H1 (cell line): ENCODE measurements at regions not wholly inside any gene's neighbourhood (a gene's known extent, or its start where the extent isn't known, plus 50 kb on each side); places are given as distances from the start of the nearest gene placed in this dataset.

Experiments used
- CTCF ChIA-PET: fragments of 300-600 bp; sonication (Branson Sonifier 250); formaldehyde crosslinking; loops from one replicate; lab custom pipeline; 2021; ENCODE audit not compliant: partially characterized antibody; lab: Charles Lee
- POLR2A ChIA-PET: fragments of 300-600 bp; sonication (Branson Sonifier 250); formaldehyde crosslinking; loops from one replicate; lab custom pipeline; 2021; ENCODE audit warnings: inconsistent platforms; ENCODE audit not compliant: partially characterized antibody; lab: Charles Lee
- DNase-seq, 2 experiments: peaks; one replicate each; pipeline versions ENCODE4 v3.0.0 to v3.0.0-alpha.2; 2010 to 2022; ENCODE audit warnings: low spot score in 2 of 2, low read depth in 1 of 2, mixed read lengths in 1 of 2
- FAIRE-seq: peaks from 2 replicates; lab custom pipeline; 2011; peaks lifted over from hg19 to GRCh38; lab: Jason Lieb, UNC
- H2AFZ ChIP-seq: 2 replicates; pipeline ENCODE4 v1.8.1; 2012; ENCODE audit warnings: low read length, inconsistent platforms
- H2AK5ac ChIP-seq: 2 replicates; pipeline ENCODE4 v1.6.1; 2013; ENCODE audit warnings: low read depth, low read length
- H2BK120ac ChIP-seq: replicated peaks from 2 replicates; pipeline ENCODE3; 2013; ENCODE audit warnings: low read depth, low read length, inconsistent platforms
- H2BK12ac ChIP-seq: 2 replicates; pipeline ENCODE4 v1.6.1; 2013; ENCODE audit warnings: low read depth, low read length
- H2BK15ac ChIP-seq: 2 replicates; pipeline ENCODE4 v1.6.1; 2013; ENCODE audit warnings: low read length
- H2BK20ac ChIP-seq: 2 replicates; pipeline ENCODE4 v1.6.1; 2013; ENCODE audit warnings: low read length
- H2BK5ac ChIP-seq: 2 replicates; pipeline ENCODE4 v1.6.1; 2013; ENCODE audit warnings: low read depth, low read length
- H3K14ac ChIP-seq: 2 replicates; pipeline ENCODE4 v1.6.1; 2013; ENCODE audit warnings: inconsistent platforms; ENCODE audit not compliant: insufficient read length
- H3K18ac ChIP-seq: 2 replicates; pipeline ENCODE4 v1.6.1; 2013; ENCODE audit warnings: low read length; ENCODE audit errors: extremely low read depth
- H3K23ac ChIP-seq: 2 replicates; pipeline ENCODE4 v1.6.1; 2013; ENCODE audit warnings: inconsistent platforms; ENCODE audit not compliant: insufficient read length
- H3K23me2 ChIP-seq: 2 replicates; pipeline ENCODE4 v1.6.1; 2013; ENCODE audit warnings: low read depth, low read length
- H3K27ac ChIP-seq: 2 replicates; pipeline ENCODE4 v1.6.1; 2011; ENCODE audit warnings: low read depth, low read length, inconsistent platforms
- H3K27me3 ChIP-seq, 4 experiments: replicated peaks in 1 of 4; 1 replicate in 1 of 4; 2 replicates in 3 of 4; pipeline versions ENCODE4 v1.6.1 to v1.8.1; 2011 to 2013; ENCODE audit warnings: low read length in 3 of 4, mild to moderate bottlenecking in 3 of 4, inconsistent platforms in 2 of 4, mixed read lengths in 2 of 4, moderate library complexity in 1 of 4; ENCODE audit not compliant: control insufficient read depth in 3 of 4, insufficient read depth in 3 of 4; ENCODE audit errors: extremely low read depth in 1 of 4
- H3K36me3 ChIP-seq, 4 experiments: 2 replicates each; pipeline versions ENCODE4 v1.6.1 to v1.8.1; 2011 to 2013; ENCODE audit warnings: mild to moderate bottlenecking in 4 of 4, low read length in 3 of 4, moderate library complexity in 2 of 4, control low read depth in 1 of 4, inconsistent platforms in 1 of 4; ENCODE audit not compliant: insufficient read depth in 4 of 4, control insufficient read depth in 2 of 4
- H3K4ac ChIP-seq: replicated peaks from 2 replicates; pipeline ENCODE3; 2013; ENCODE audit warnings: low read length, low read depth, mixed read lengths, inconsistent platforms; ENCODE audit not compliant: insufficient read length
- H3K4me1 ChIP-seq, 4 experiments: replicated peaks in 1 of 4; 1 replicate in 1 of 4; 2 replicates in 3 of 4; pipeline versions ENCODE4 v1.6.1 to v1.8.1; 2011 to 2013; ENCODE audit warnings: low read length in 3 of 4, inconsistent platforms in 2 of 4, mixed read lengths in 1 of 4; ENCODE audit not compliant: insufficient read depth in 4 of 4, control insufficient read depth in 3 of 4
- H3K4me2 ChIP-seq, 2 experiments: 2 replicates each; pipeline versions ENCODE4 v1.6.1 to v1.8.1; 2011 to 2013; ENCODE audit warnings: low read depth in 2 of 2, low read length in 2 of 2, control low read depth in 1 of 2, inconsistent platforms in 1 of 2, mild to moderate bottlenecking in 1 of 2; ENCODE audit not compliant: insufficient read depth in 1 of 2
- H3K4me3 ChIP-seq, 4 experiments: fragments of 200-600, 300-600 bp in 1 of 4; sonication (generic), shearing (Covaris generic), sonication (Bioruptor Twin) in 1 of 4; 2 replicates each; pipeline versions ENCODE4 v1.5.1 to v1.8.1; 2011 to 2016; ENCODE audit warnings: low read length in 4 of 4, low read depth in 3 of 4, control low read depth in 2 of 4, inconsistent platforms in 2 of 4, mild to moderate bottlenecking in 2 of 4, mixed read lengths in 1 of 4, moderate library complexity in 1 of 4; ENCODE audit not compliant: insufficient read depth in 2 of 4; ENCODE audit errors: extremely low read depth in 1 of 4
- H3K56ac ChIP-seq: replicated peaks from 2 replicates; pipeline ENCODE3; 2013; ENCODE audit warnings: low read depth, mild to moderate bottlenecking, mixed read lengths, low read length, inconsistent platforms; ENCODE audit not compliant: insufficient read length
- H3K79me1 ChIP-seq: 2 replicates; pipeline ENCODE4 v1.6.1; 2013; ENCODE audit warnings: low read depth, low read length, control low read depth
- H3K79me2 ChIP-seq, 2 experiments: 2 replicates each; pipeline versions ENCODE4 v1.6.1 to v1.8.1; 2012 to 2013; ENCODE audit warnings: low read length in 2 of 2, mild to moderate bottlenecking in 2 of 2, inconsistent platforms in 1 of 2; ENCODE audit not compliant: insufficient read depth in 2 of 2, control insufficient read depth in 1 of 2
- H3K9ac ChIP-seq, 4 experiments: replicated peaks in 1 of 4; 1 replicate in 1 of 4; 2 replicates in 3 of 4; pipeline versions ENCODE4 v1.6.1 to v1.8.1; 2011 to 2013; ENCODE audit warnings: low read depth in 3 of 4, low read length in 3 of 4, control low read depth in 2 of 4, mild to moderate bottlenecking in 2 of 4, moderate library complexity in 2 of 4, inconsistent platforms in 1 of 4; ENCODE audit errors: extremely low read depth in 1 of 4
- H3K9me3 ChIP-seq, 2 experiments: 2 replicates each; pipeline versions ENCODE4 v1.6.1 to v1.8.1; 2012 to 2013; ENCODE audit warnings: mild to moderate bottlenecking in 2 of 2, moderate library complexity in 2 of 2, control low read depth in 1 of 2, inconsistent platforms in 1 of 2, low read depth in 1 of 2, low read length in 1 of 2, mixed read lengths in 1 of 2; ENCODE audit not compliant: insufficient read depth in 2 of 2
- H4K20me1 ChIP-seq, 2 experiments: replicated peaks in 1 of 2; 2 replicates each; pipeline versions ENCODE3 to v1.8.1; 2011 to 2013; ENCODE audit warnings: inconsistent platforms in 2 of 2, low read length in 2 of 2, mild to moderate bottlenecking in 1 of 2; ENCODE audit not compliant: insufficient read depth in 2 of 2, control insufficient read depth in 1 of 2
- H4K5ac ChIP-seq: 2 replicates; pipeline ENCODE4 v1.6.1; 2013; ENCODE audit warnings: low read length, low read depth, mixed read lengths, inconsistent platforms; ENCODE audit not compliant: insufficient read length
- H4K8ac ChIP-seq: 2 replicates; pipeline ENCODE4 v1.8.0; 2013; ENCODE audit warnings: mild to moderate bottlenecking, moderate library complexity, low read length, inconsistent platforms; ENCODE audit not compliant: insufficient read depth; ENCODE audit errors: extremely low read depth
- H4K91ac ChIP-seq: replicated peaks from 2 replicates; pipeline ENCODE3; 2013; ENCODE audit warnings: low read length, mixed read lengths, inconsistent platforms; ENCODE audit not compliant: insufficient read length
- CHD1 ChIP-seq: IDR thresholded peaks from 2 replicates; pipeline ENCODE4 v1.6.1; 2012; ENCODE audit warnings: low read depth, low read length, improper control_type of control experiment
- JUND ChIP-seq: IDR thresholded peaks from 2 replicates; pipeline ENCODE4 v1.6.1; 2011; ENCODE audit warnings: mild to moderate bottlenecking, improper control_type of control experiment, low read length
- KDM5A ChIP-seq: fragments of 200-600 bp; IDR thresholded peaks from 2 replicates; pipeline ENCODE4 v1.7.1; 2012; ENCODE audit warnings: mild to moderate bottlenecking, low read length, inconsistent platforms, mixed read lengths
- PHF8 ChIP-seq: fragments of 200-600 bp; sonication (generic); conservative IDR thresholded peaks from 2 replicates; pipeline ENCODE4 v1.7.1; 2012; ENCODE audit warnings: low read depth, mild to moderate bottlenecking, inconsistent platforms, low read length, moderate library complexity
- POU5F1 ChIP-seq: IDR thresholded peaks from 2 replicates; pipeline ENCODE4 v1.6.1; 2011; ENCODE audit warnings: low read depth, mild to moderate bottlenecking, low read length, moderate library complexity
- SAP30 ChIP-seq: fragments of 300-600 bp; sonication (generic); IDR thresholded peaks from 2 replicates; pipeline ENCODE4 v1.7.1; 2012; ENCODE audit warnings: low read length, moderate library complexity, mild to moderate bottlenecking, inconsistent platforms; ENCODE audit not compliant: insufficient read depth, insufficient replicate concordance
- SIN3A ChIP-seq, 2 experiments: IDR thresholded peaks in 1 of 2; conservative IDR thresholded peaks in 1 of 2; 2 replicates each; pipeline ENCODE4 v1.6.1; 2011 to 2012; ENCODE audit warnings: low read length in 2 of 2, improper control_type of control experiment in 1 of 2, low read depth in 1 of 2, mild to moderate bottlenecking in 1 of 2
- SRF ChIP-seq: IDR thresholded peaks from 2 replicates; pipeline ENCODE4 v1.6.1; 2011; ENCODE audit warnings: mild to moderate bottlenecking, low read depth, low read length, moderate library complexity
- WGBS, 2 experiments: shearing (Covaris generic) in 1 of 2; methylation state at CpG; one replicate each; pipeline versions ENCODE4 v1.1.6 to v1.1.7; 2013 to 2015; ENCODE audit warnings: low lambda C conversion rate in 2 of 2, mixed read lengths in 2 of 2, inconsistent platforms in 1 of 2, low coverage in 1 of 2, missing lambda C conversion rate in 1 of 2; ENCODE audit not compliant: insufficient replicate concordance in 2 of 2, insufficient coverage in 1 of 2, insufficient read length in 1 of 2; ENCODE audit errors: extremely low coverage in 1 of 2, missing lambda C conversion rate in 1 of 2; 5-methylcytosine and 5-hydroxymethylcytosine counted together
- TF ChIP-seq, protein P1 (sequence below), 3 experiments: IDR thresholded peaks; 1 replicate in 2 of 3; 2 replicates in 1 of 3; pipeline versions ENCODE4 v1.5.1 to v1.6.1; 2011; ENCODE audit warnings: low read length in 3 of 3, mild to moderate bottlenecking in 3 of 3, inconsistent platforms in 2 of 3, low read depth in 1 of 3, moderate library complexity in 1 of 3; ENCODE audit not compliant: insufficient read depth in 1 of 3; ENCODE audit errors: control extremely low read depth in 1 of 3

DNA sequence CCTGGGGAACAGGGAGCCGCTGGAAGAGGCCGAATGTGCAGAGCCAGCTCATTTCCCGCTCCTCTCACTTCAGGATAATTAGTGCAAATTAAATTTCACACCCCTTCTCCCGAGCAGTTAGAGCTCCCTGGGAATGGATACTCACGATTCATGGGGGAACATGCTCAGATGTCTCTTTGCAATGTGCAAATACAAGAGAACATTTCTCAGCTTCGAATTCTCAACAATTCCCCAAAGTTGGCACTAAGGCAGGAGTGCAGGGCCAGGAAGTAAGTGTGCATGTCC, 54.9 kb downstream of the CAMK2N1 start:
- no peaks in the 10 kb centered on the region for H3K9me3 ChIP-seq
- H3K27me3 ChIP-seq: peaks cover 0 to 7% (median under 1%) of the 10 kb centered on the region in 4 experiments; a peak in 3 of 7 replicates
- no peak overlapping the region for H4K91ac ChIP-seq
- POLR2A ChIA-PET: interaction anchor here (0.9 to 1.4 kb wide), 5 partner anchors 8 to 64 kb away, joined by 3 to 5 read pairs (median 3); no protein-coding TSS in a partner anchor
- H2BK12ac ChIP-seq: no peak overlapping the region
- H3K23ac ChIP-seq: no peak overlapping the region
- 76% methylated on average over 6 of the region's 6 CpGs; no CpG with 5 or more reads in 1 of the 2 experiments for WGBS, 2 experiments
- no peak overlapping the region for H3K4ac ChIP-seq
- no peak overlapping the region for H3K27ac ChIP-seq
- no peak overlapping the region for H3K4me3 ChIP-seq
- CTCF ChIA-PET: interaction anchor here (0.6 to 8.5 kb wide), 63 partner anchors 8 to 624 kb away, joined by 3 to 63 read pairs (median 4); partner anchors contain the start of gene VWA5B1
- no peak overlapping the region; the same call in 1 of the 2 replicates for H3K18ac ChIP-seq
- H3K4me1 ChIP-seq: peaks cover 0 to 6% (median 0%) of the 10 kb centered on the region in 4 experiments; a peak in 2 of 7 replicates
- 0 out of 2 replicates have a peak overlapping the region, but pooled peaks have one; percentile 61 for H2BK15ac ChIP-seq
- no peak overlapping the region for H2BK20ac ChIP-seq
- no peak overlapping the region for H2BK5ac ChIP-seq
- no peaks in the 10 kb centered on the region for H3K36me3 ChIP-seq
- no peaks in the 10 kb centered on the region for H3K79me1 ChIP-seq
- no peaks in the 10 kb centered on the region for H4K20me1 ChIP-seq
- H2AK5ac ChIP-seq: no peak overlapping the region
- H3K9ac ChIP-seq: no peak overlapping the region
- no peak for FAIRE-seq
- H3K56ac ChIP-seq: no peak overlapping the region
- DNase-seq: no peak
- H3K4me2 ChIP-seq: 0 out of 4 replicates have a peak overlapping the region, but pooled peaks of 1 of the 2 experiments have one; percentile 0
- H4K5ac ChIP-seq: no peak overlapping the region
- no peak overlapping the region for H2AFZ ChIP-seq
- no peak overlapping the region for H3K14ac ChIP-seq
- H3K79me2 ChIP-seq: no peaks in the 10 kb centered on the region
- H4K8ac ChIP-seq: peak overlapping the region; percentile 12; the same call in 1 of the 2 replicates
- no peak overlapping the region for H2BK120ac ChIP-seq
- no peaks in the 10 kb centered on the region for H3K23me2 ChIP-seq
- TF ChIP-seq POU5F1: no peak
- no peak for TF ChIP-seq SRF
- no peak for TF ChIP-seq SAP30
- TF ChIP-seq, protein P1, sequence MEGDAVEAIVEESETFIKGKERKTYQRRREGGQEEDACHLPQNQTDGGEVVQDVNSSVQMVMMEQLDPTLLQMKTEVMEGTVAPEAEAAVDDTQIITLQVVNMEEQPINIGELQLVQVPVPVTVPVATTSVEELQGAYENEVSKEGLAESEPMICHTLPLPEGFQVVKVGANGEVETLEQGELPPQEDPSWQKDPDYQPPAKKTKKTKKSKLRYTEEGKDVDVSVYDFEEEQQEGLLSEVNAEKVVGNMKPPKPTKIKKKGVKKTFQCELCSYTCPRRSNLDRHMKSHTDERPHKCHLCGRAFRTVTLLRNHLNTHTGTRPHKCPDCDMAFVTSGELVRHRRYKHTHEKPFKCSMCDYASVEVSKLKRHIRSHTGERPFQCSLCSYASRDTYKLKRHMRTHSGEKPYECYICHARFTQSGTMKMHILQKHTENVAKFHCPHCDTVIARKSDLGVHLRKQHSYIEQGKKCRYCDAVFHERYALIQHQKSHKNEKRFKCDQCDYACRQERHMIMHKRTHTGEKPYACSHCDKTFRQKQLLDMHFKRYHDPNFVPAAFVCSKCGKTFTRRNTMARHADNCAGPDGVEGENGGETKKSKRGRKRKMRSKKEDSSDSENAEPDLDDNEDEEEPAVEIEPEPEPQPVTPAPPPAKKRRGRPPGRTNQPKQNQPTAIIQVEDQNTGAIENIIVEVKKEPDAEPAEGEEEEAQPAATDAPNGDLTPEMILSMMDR (IDR thresholded peaks at IDR 0.05; ENCODE audit: control extremely low read depth in 1 of 3, insufficient read depth in 1 of 3, low read depth in 1 of 3, low read length in 3 of 3): no peak
- TF ChIP-seq PHF8: no peak
- no peak for TF ChIP-seq KDM5A
- no peak for TF ChIP-seq JUND
- no peak for TF ChIP-seq CHD1
- TF ChIP-seq SIN3A (conservative IDR thresholded peaks at IDR 0.05 in 1 of 2, IDR thresholded peaks at IDR 0.05 in 1 of 2; ENCODE audit: low read depth in 1 of 2, low read length in 2 of 2): no peak
